ENCODE measurements at regions not wholly inside any gene's neighbourhood (a gene's known extent, or its start where the extent isn't known, plus 50 kb on each side); places are given as distances from the start of the nearest gene placed in this dataset.

DNA sequence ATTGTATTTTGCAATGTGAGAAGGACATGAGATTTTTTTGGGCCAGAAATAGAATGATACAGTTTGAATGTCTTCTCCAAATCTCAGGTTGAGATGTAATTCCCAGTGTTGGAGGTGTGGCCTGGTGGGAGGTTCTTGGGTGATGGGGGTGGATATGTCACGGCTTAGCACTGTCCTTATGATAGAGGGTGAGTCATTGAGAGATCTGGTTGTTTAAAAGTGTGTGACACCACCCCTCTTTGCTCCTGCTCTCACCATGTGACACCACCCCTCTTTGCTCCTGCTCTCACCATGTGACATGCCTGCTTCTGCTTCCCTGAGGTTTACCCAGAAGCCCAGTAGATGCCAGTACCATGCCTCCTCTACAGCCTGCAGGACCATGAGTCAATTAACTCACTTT, 1226.9 kb downstream of the PCDH7 start:
- no peak for DNase-seq (ENCODE audit: unreplicated experiment)
- no peaks in the 10 kb centered on the region for H3K4me1 Mint-ChIP-seq (ENCODE audit: insufficient read depth, unreplicated experiment)
- peaks cover 8% of the 10 kb centered on the region for H3K9me3 Mint-ChIP-seq (ENCODE audit: unreplicated experiment)
- no peak overlapping the region for H3K4me3 Mint-ChIP-seq (ENCODE audit: unreplicated experiment)
- intact Hi-C loops (cut with micrococcal nuclease), result no loop called here
- no peak overlapping the region for H3K27ac Mint-ChIP-seq (ENCODE audit: low read depth, unreplicated experiment)
- ChIA-PET POLR2A (no interaction called here), CTCF (no interaction called here)
- BruUV-seq (replicated peaks), result no TSS peak
- TF ChIP-seq, protein P1, sequence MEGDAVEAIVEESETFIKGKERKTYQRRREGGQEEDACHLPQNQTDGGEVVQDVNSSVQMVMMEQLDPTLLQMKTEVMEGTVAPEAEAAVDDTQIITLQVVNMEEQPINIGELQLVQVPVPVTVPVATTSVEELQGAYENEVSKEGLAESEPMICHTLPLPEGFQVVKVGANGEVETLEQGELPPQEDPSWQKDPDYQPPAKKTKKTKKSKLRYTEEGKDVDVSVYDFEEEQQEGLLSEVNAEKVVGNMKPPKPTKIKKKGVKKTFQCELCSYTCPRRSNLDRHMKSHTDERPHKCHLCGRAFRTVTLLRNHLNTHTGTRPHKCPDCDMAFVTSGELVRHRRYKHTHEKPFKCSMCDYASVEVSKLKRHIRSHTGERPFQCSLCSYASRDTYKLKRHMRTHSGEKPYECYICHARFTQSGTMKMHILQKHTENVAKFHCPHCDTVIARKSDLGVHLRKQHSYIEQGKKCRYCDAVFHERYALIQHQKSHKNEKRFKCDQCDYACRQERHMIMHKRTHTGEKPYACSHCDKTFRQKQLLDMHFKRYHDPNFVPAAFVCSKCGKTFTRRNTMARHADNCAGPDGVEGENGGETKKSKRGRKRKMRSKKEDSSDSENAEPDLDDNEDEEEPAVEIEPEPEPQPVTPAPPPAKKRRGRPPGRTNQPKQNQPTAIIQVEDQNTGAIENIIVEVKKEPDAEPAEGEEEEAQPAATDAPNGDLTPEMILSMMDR (IDR thresholded peaks at IDR 0.05; ENCODE audit: unreplicated experiment), result no peak
- H3K36me3 Mint-ChIP-seq (ENCODE audit: insufficient read depth, unreplicated experiment), result no peaks in the 10 kb centered on the region
- no peaks in the 10 kb centered on the region for H3K27me3 Mint-ChIP-seq (ENCODE audit: insufficient read depth, unreplicated experiment)

- H3K27ac Mint-ChIP-seq (ENCODE audit: low read depth, unreplicated experiment), result no peak overlapping the region
Measured at GRCh38 chr4:31949045-31949444, 1228.9 kb downstream of the PCDH7 start.

GRCh38 chr4:31955346-31955745, 1235.2 kb downstream of the PCDH7 start:
- H3K27me3 Mint-ChIP-seq (ENCODE audit: insufficient read depth, unreplicated experiment), result no peaks in the 10 kb centered on the region
- no peak for DNase-seq (ENCODE audit: unreplicated experiment)
- no peak overlapping the region for H3K27ac Mint-ChIP-seq (ENCODE audit: low read depth, unreplicated experiment)
- H3K4me1 Mint-ChIP-seq (ENCODE audit: insufficient read depth, unreplicated experiment), result no peaks in the 10 kb centered on the region
- no peak overlapping the region for H3K4me3 Mint-ChIP-seq (ENCODE audit: unreplicated experiment)
- peaks cover 12% of the 10 kb centered on the region for H3K9me3 Mint-ChIP-seq (ENCODE audit: unreplicated experiment)
- ChIA-PET POLR2A (no interaction called here), CTCF (interaction anchor here (0.6 to 1.9 kb wide), 2 partner anchors 12 to 61 kb away, joined by 3 to 4 read pairs; no protein-coding TSS in a partner anchor)
- intact Hi-C loops (cut with micrococcal nuclease), result no loop called here
- no TSS peak for BruUV-seq (replicated peaks)
- no peaks in the 10 kb centered on the region for H3K36me3 Mint-ChIP-seq (ENCODE audit: insufficient read depth, unreplicated experiment)
- TF ChIP-seq, protein P1 (IDR thresholded peaks at IDR 0.05; ENCODE audit: unreplicated experiment), result no peak

More at GRCh38 chr4:31949045-31949444, 1228.9 kb downstream of the PCDH7 start:
- Mint-ChIP-seq H3K9me3 (ENCODE audit: unreplicated experiment) (peaks cover 7% of the 10 kb centered on the region), H3K4me1 (ENCODE audit: insufficient read depth, unreplicated experiment) (no peaks in the 10 kb centered on the region), H3K27me3 (ENCODE audit: insufficient read depth, unreplicated experiment) (no peaks in the 10 kb centered on the region), H3K36me3 (ENCODE audit: insufficient read depth, unreplicated experiment) (no peaks in the 10 kb centered on the region), H3K4me3 (ENCODE audit: unreplicated experiment) (no peak overlapping the region)
- TF ChIP-seq, protein P1 (IDR thresholded peaks at IDR 0.05; ENCODE audit: unreplicated experiment), result no peak
- POLR2A ChIA-PET, result interaction anchor here (0.6 kb wide), 1 partner anchor 58 kb away, joined by 3 read pairs; no protein-coding TSS in a partner anchor
- BruUV-seq (replicated peaks), result no TSS peak
- DNase-seq (ENCODE audit: unreplicated experiment), result no peak
- intact Hi-C loops (cut with micrococcal nuclease), result no loop called here
- CTCF ChIA-PET, result interaction anchor here (0.7 kb wide), 1 partner anchor 881 kb away, joined by 3 read pairs; no protein-coding TSS in a partner anchor

GRCh38 chr4:31959972-31960371, 1239.8 kb downstream of the PCDH7 start:
- Mint-ChIP-seq H3K4me1 (ENCODE audit: insufficient read depth, unreplicated experiment) (no peaks in the 10 kb centered on the region), H3K27me3 (ENCODE audit: insufficient read depth, unreplicated experiment) (no peaks in the 10 kb centered on the region), H3K27ac (ENCODE audit: low read depth, unreplicated experiment) (no peak overlapping the region), H3K4me3 (ENCODE audit: unreplicated experiment) (no peak overlapping the region), H3K36me3 (ENCODE audit: insufficient read depth, unreplicated experiment) (no peaks in the 10 kb centered on the region), H3K9me3 (ENCODE audit: unreplicated experiment) (peaks cover 19% of the 10 kb centered on the region)
- intact Hi-C loops (cut with micrococcal nuclease), result no loop called here
- CTCF ChIA-PET, result interaction anchor here (0.7 kb wide), 1 partner anchor 28 kb away, joined by 3 read pairs; no protein-coding TSS in a partner anchor
- no TSS peak for BruUV-seq (replicated peaks)
- TF ChIP-seq, protein P1 (IDR thresholded peaks at IDR 0.05; ENCODE audit: unreplicated experiment), result no peak
- no peak for DNase-seq (ENCODE audit: unreplicated experiment)
- POLR2A ChIA-PET, result no interaction called here

Data from MCF 10A (cell line).